Esophagus muscularis mucosa (tissue), 3 donors: ENCODE measurements at regions not wholly inside any gene's neighbourhood (a gene's known extent, or its start where the extent isn't known, plus 50 kb on each side); places are given as distances from the start of the nearest gene placed in this dataset.

ENCODE experiments used
- POLR2A ChIP-seq: fragments of 450-650 bp; IDR thresholded peaks from one replicate; pipeline ENCODE4 v1.6.1; 2017; ENCODE audit warnings: antibody characterized with exemption, moderate library complexity, mild to moderate bottlenecking, low read depth
- POLR2AphosphoS5 ChIP-seq, 2 donors: sonication (generic); formaldehyde crosslinking; IDR thresholded peaks; one replicate each; pipeline ENCODE4 v1.6.1; 2017; ENCODE audit warnings: antibody characterized with exemption in 2 of 2
- TF ChIP-seq, protein P1 (sequence below), 3 experiments: fragments of 200-600 bp in 2 of 3; fragments of 450-650 bp in 1 of 3; sonication (generic) in 2 of 3; IDR thresholded peaks; one replicate each; pipeline ENCODE4 v1.5.1; 2017 to 2019; ENCODE audit warnings: antibody characterized with exemption in 3 of 3, mild to moderate bottlenecking in 2 of 3, moderate library complexity in 1 of 3

DNA sequence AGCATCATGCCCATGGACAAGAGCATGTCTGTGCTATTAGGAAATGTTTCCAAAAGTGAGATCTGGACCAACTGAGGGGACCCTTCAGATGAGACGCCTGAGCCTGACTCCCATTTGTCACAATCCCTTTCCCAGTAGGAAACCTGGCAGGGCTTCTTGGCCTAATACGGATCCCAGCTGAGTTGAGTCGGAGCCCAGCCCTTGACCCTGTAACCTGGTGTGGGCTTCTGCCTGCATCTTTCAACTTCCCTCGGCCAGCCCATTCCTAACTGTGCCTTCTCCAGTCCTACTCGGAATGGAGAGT is 148.3 kb downstream of the IRX2 start:
- TF ChIP-seq, protein P1, sequence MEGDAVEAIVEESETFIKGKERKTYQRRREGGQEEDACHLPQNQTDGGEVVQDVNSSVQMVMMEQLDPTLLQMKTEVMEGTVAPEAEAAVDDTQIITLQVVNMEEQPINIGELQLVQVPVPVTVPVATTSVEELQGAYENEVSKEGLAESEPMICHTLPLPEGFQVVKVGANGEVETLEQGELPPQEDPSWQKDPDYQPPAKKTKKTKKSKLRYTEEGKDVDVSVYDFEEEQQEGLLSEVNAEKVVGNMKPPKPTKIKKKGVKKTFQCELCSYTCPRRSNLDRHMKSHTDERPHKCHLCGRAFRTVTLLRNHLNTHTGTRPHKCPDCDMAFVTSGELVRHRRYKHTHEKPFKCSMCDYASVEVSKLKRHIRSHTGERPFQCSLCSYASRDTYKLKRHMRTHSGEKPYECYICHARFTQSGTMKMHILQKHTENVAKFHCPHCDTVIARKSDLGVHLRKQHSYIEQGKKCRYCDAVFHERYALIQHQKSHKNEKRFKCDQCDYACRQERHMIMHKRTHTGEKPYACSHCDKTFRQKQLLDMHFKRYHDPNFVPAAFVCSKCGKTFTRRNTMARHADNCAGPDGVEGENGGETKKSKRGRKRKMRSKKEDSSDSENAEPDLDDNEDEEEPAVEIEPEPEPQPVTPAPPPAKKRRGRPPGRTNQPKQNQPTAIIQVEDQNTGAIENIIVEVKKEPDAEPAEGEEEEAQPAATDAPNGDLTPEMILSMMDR (IDR thresholded peaks at IDR 0.05): no peak
- TF ChIP-seq POLR2AphosphoS5 (IDR thresholded peaks at IDR 0.05): no peak
- no peak for TF ChIP-seq POLR2A
